ENCODE measurements at regions not wholly inside any gene's neighbourhood (a gene's known extent, or its start where the extent isn't known, plus 50 kb on each side); places are given as distances from the start of the nearest gene placed in this dataset.

DNA sequence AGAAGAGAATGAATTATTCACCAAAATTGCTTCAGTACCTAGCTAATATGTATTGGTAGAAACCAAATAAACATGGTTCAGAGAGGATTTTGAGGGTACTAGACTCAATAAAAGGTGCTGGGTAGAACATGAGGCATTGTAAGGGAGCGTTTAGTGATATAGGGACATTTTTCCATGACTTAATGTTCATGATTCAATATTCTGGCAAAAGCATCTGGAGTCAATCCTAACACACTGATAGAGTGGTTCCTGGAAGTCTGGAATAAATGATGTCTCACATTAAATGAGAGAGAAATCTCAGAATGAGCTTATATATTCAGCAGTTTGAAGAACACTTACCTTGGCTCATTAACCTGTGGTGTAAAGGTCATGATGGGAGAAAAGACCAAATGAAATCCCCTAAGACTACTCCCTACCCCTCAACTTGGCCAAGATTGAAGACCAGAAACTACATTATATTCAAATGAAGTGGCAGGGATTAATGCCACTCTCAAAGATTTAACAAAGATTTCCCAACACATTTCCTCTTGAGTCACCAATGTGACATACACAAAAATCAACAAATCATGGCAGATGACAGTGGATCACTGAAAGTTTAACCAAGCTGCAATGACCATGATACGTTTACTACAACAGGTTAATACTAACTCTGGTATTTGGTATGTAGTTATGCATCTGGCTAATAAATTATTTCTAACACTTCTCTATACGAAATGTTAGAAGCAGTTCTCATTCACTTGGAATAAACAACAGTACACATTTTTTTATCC lies 309.5 kb downstream of the SATB2 start:
- no peak for TF ChIP-seq CTCF (IDR thresholded peaks at IDR 0.05; ENCODE audit: low read length)
- TF ChIP-seq EZH2 (IDR thresholded peaks at IDR 0.05; ENCODE audit: borderline replicate concordance, low read length), result no peak

Measured in OCI-LY1 (cell line).